ENCODE measurements at regions not wholly inside any gene's neighbourhood (a gene's known extent, or its start where the extent isn't known, plus 50 kb on each side); places are given as distances from the start of the nearest gene placed in this dataset.

DNA sequence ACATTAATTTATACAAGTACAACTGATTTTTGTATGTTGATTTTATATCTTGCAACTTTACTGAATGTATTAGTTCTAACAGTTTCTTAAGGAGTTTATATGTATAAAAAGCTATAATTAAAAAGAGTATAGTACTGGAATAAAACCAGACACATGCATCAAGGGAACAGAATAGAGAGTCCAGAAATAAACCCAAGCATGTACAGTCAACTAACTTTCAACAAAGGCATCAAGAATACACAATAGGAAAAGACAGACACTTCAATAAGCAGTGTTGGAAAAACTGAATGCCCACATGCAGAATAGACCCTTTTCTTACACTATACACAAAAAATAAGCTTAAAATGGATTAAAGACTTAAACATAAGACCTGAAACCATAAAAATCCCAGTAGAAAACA lies 170.9 kb downstream of the ICE1 start:
- TF ChIP-seq CTCF (IDR thresholded peaks at IDR 0.05; ENCODE audit: insufficient read depth, low read depth, low read length): no peak
- no peak overlapping the region for H3K4me3 ChIP-seq (ENCODE audit: low read depth, low read length)
- no peak for DNase-seq (ENCODE audit: low read depth)

DNA sequence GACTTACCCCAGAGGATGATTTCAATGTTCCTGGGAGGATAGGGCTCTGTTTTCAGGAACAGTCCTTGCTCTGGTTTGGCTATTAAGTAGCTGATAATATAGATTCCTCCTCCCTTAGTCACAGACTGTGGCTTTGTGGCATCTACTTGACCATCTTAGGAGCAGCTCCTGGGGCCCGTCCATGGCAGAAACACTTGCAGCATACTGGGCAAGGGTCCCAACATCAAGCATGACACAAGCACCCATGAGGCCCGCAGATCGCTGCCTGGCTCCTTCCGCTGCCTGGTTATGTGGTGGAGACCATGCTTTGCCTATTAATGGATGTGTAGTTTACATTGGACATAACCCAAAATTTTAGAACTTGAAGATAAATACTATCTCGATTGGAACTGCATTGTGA lies 170.1 kb downstream of the ICE1 start:
- TF ChIP-seq CTCF (IDR thresholded peaks at IDR 0.05; ENCODE audit: insufficient read depth, low read depth, low read length): no peak

DNA sequence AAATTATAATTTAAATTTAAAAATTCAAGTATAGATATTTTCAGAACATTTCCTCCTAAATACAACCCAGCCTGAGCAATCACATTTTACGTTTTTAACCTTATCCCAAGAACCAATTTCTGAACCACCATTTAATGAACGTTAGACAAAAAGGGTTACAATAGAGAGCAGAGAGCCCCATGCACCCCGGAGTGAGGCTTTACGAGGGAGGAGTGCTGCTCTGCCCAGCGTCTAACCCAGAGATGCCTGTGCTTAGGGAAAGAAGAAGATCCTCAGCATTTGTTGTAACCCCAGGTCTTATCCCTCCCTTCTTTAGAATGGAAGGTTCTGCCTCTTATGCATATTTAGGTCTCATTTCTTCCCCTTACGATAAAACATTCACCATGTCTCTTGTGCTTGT lies 169.1 kb downstream of the ICE1 start:
- TF ChIP-seq CTCF (IDR thresholded peaks at IDR 0.05; ENCODE audit: insufficient read depth, low read depth, low read length): no peak
- DNase-seq (ENCODE audit: low read depth): no peak
- H3K4me3 ChIP-seq (ENCODE audit: low read depth, low read length): no peak overlapping the region

More for the DNA sequence above, 170.1 kb downstream of the ICE1 start:
- H3K4me3 ChIP-seq (ENCODE audit: low read depth, low read length): no peak overlapping the region
- no peak for DNase-seq (ENCODE audit: low read depth)

DNA sequence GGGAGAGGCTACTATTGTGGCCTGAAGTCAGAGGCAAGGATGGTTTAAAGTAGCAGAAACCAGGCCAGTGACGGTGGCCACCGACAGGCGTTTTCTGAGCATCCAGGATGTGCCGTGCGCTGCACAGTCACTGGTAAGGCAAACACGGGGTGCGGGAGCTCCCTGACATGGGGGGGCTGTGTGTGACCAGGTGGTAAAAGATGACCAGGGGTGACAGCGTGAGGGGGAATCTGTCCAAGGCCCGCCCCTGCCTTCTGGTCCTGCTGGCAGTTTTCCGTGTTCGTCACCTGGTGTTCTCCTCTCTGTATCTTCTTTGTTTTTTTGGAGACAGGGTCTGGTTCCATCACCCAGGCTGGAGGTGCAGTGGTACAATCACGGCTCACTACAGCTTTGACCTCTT lies 167.4 kb downstream of the ICE1 start:
- no peak for TF ChIP-seq CTCF (IDR thresholded peaks at IDR 0.05; ENCODE audit: insufficient read depth, low read depth, low read length)
- DNase-seq (ENCODE audit: low read depth): no peak
- no peak overlapping the region for H3K4me3 ChIP-seq (ENCODE audit: low read depth, low read length)

- H3K4me3 ChIP-seq (ENCODE audit: low read depth, low read length): no peak overlapping the region
- no peak for DNase-seq (ENCODE audit: low read depth)
- no peak for TF ChIP-seq CTCF (IDR thresholded peaks at IDR 0.05; ENCODE audit: insufficient read depth, low read depth, low read length)
Measured at GRCh38 chr5:5588887-5589826, 166.7 kb downstream of the ICE1 start.

DNA sequence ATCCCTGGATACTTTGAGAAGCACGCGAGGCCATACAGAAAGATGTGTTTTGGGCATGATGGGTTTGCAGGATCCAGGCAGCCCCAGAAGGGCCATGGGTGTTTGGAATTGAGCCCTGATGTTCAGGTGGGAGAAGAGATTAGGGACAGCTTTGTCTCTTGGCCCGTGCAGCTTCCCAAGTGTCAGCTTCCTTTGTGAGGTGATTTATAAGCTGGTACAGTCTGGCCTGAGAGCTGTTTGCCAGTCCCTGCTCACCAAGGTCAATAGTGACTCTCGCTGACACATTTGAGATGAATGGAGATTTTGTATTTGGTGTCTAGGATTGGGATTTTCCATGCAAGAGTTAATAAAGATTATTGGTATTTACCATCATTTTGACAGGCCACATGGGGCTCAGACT lies 165.9 kb downstream of the ICE1 start:
- no peak for TF ChIP-seq CTCF (IDR thresholded peaks at IDR 0.05; ENCODE audit: insufficient read depth, low read depth, low read length)
- DNase-seq (ENCODE audit: low read depth): no peak

More for the DNA sequence above, 165.9 kb downstream of the ICE1 start:
- H3K4me3 ChIP-seq (ENCODE audit: low read depth, low read length): no peak overlapping the region

All from fibroblast of villous mesenchyme (primary cell).